Left ventricle myocardium inferior (tissue), 1 donor: ENCODE measurements at regions not wholly inside any gene's neighbourhood (a gene's known extent, or its start where the extent isn't known, plus 50 kb on each side); places are given as distances from the start of the nearest gene placed in this dataset.

ENCODE experiments used
- DNase-seq: peaks from one replicate; pipeline ENCODE4 v3.0.0-alpha.2; 2020
- H3K27ac ChIP-seq: fragments of 200-600 bp; replicated peaks from 2 replicates; pipeline ENCODE4 v1.8.0; 2021
- H3K27me3 ChIP-seq: fragments of 200-600 bp; 2 replicates; pipeline ENCODE4 v1.8.0; 2021; ENCODE audit warnings: low read depth
- H3K36me3 ChIP-seq: fragments of 200-600 bp; 2 replicates; pipeline ENCODE4 v1.8.0; 2021
- H3K4me1 ChIP-seq: fragments of 200-600 bp; 2 replicates; pipeline ENCODE4 v1.8.0; 2021
- H3K4me3 ChIP-seq: fragments of 200-600 bp; 2 replicates; pipeline ENCODE4 v1.8.0; 2021; ENCODE audit warnings: mild to moderate bottlenecking, moderate library complexity
- H3K9me3 ChIP-seq: fragments of 200-600 bp; replicated peaks from 2 replicates; pipeline ENCODE4 v1.8.0; 2021
- CTCF ChIP-seq: fragments of 200-600 bp; IDR thresholded peaks from 2 replicates; pipeline ENCODE4 v1.8.0; 2021; ENCODE audit warnings: antibody characterized with exemption, mild to moderate bottlenecking, borderline replicate concordance
- intact Hi-C: fragments of 100-400 bp; cut with micrococcal nuclease; formaldehyde crosslinking; loops from one replicate; pipeline ENCODE4 v1.11.0; 2022
- donor health status: DM: no; HTN: yes; CAD: no; lungs with severe emphysema.

- intact Hi-C loops = no loop called here
- Histone ChIP-seq H3K36me3 (no peaks in the 10 kb centered on the region), H3K27ac (no peak overlapping the region), H3K9me3 (no peaks in the 10 kb centered on the region), H3K27me3 (peaks cover 84% of the 10 kb centered on the region), H3K4me3 (no peak overlapping the region), H3K4me1 (no peaks in the 10 kb centered on the region)
- DNase-seq = no peak
- TF ChIP-seq CTCF = no peak
Observed at GRCh38 chr1:62995173-62995572, 211.2 kb downstream of the ATG4C start.

GRCh38 chr1:62997884-62998283 is 214.0 kb downstream of the ATG4C start:
- Histone ChIP-seq H3K4me1 (no peaks in the 10 kb centered on the region), H3K27me3 (peaks cover 91% of the 10 kb centered on the region), H3K9me3 (no peaks in the 10 kb centered on the region), H3K36me3 (no peaks in the 10 kb centered on the region), H3K27ac (no peak overlapping the region), H3K4me3 (no peak overlapping the region)
- no peak for TF ChIP-seq CTCF
- DNase-seq = no peak
- intact Hi-C loops = no loop called here

- Histone ChIP-seq H3K27me3 (peaks cover 79% of the 10 kb centered on the region), H3K9me3 (no peaks in the 10 kb centered on the region), H3K4me3 (no peak overlapping the region), H3K4me1 (no peaks in the 10 kb centered on the region), H3K27ac (no peak overlapping the region), H3K36me3 (no peaks in the 10 kb centered on the region)
- intact Hi-C loops = no loop called here
- TF ChIP-seq CTCF = no peak
- DNase-seq = no peak
Observed at GRCh38 chr1:62998845-62999649, 215.1 kb downstream of the ATG4C start.

GRCh38 chr1:63000508-63000907 is 216.6 kb downstream of the ATG4C start:
- Histone ChIP-seq H3K27me3 (peaks cover 74% of the 10 kb centered on the region), H3K4me3 (no peak overlapping the region), H3K9me3 (no peaks in the 10 kb centered on the region), H3K4me1 (no peaks in the 10 kb centered on the region), H3K27ac (no peak overlapping the region), H3K36me3 (no peaks in the 10 kb centered on the region)
- DNase-seq = no peak
- intact Hi-C loops = no loop called here
- no peak for TF ChIP-seq CTCF

- H3K4me1 ChIP-seq = no peaks in the 10 kb centered on the region
- H3K36me3 ChIP-seq = no peaks in the 10 kb centered on the region
- H3K4me3 ChIP-seq = no peak overlapping the region
- TF ChIP-seq CTCF = peak; percentile 41
- intact Hi-C loops = no loop called here
- no peak for DNase-seq
- H3K27me3 ChIP-seq = peaks cover 55% of the 10 kb centered on the region
- no peak overlapping the region for H3K27ac ChIP-seq
- H3K9me3 ChIP-seq = no peaks in the 10 kb centered on the region
Observed at GRCh38 chr1:63004868-63005267, 220.9 kb downstream of the ATG4C start.
